ENCODE measurements at regions not wholly inside any gene's neighbourhood (a gene's known extent, or its start where the extent isn't known, plus 50 kb on each side); places are given as distances from the start of the nearest gene placed in this dataset.

- TF ChIP-seq, protein P1, sequence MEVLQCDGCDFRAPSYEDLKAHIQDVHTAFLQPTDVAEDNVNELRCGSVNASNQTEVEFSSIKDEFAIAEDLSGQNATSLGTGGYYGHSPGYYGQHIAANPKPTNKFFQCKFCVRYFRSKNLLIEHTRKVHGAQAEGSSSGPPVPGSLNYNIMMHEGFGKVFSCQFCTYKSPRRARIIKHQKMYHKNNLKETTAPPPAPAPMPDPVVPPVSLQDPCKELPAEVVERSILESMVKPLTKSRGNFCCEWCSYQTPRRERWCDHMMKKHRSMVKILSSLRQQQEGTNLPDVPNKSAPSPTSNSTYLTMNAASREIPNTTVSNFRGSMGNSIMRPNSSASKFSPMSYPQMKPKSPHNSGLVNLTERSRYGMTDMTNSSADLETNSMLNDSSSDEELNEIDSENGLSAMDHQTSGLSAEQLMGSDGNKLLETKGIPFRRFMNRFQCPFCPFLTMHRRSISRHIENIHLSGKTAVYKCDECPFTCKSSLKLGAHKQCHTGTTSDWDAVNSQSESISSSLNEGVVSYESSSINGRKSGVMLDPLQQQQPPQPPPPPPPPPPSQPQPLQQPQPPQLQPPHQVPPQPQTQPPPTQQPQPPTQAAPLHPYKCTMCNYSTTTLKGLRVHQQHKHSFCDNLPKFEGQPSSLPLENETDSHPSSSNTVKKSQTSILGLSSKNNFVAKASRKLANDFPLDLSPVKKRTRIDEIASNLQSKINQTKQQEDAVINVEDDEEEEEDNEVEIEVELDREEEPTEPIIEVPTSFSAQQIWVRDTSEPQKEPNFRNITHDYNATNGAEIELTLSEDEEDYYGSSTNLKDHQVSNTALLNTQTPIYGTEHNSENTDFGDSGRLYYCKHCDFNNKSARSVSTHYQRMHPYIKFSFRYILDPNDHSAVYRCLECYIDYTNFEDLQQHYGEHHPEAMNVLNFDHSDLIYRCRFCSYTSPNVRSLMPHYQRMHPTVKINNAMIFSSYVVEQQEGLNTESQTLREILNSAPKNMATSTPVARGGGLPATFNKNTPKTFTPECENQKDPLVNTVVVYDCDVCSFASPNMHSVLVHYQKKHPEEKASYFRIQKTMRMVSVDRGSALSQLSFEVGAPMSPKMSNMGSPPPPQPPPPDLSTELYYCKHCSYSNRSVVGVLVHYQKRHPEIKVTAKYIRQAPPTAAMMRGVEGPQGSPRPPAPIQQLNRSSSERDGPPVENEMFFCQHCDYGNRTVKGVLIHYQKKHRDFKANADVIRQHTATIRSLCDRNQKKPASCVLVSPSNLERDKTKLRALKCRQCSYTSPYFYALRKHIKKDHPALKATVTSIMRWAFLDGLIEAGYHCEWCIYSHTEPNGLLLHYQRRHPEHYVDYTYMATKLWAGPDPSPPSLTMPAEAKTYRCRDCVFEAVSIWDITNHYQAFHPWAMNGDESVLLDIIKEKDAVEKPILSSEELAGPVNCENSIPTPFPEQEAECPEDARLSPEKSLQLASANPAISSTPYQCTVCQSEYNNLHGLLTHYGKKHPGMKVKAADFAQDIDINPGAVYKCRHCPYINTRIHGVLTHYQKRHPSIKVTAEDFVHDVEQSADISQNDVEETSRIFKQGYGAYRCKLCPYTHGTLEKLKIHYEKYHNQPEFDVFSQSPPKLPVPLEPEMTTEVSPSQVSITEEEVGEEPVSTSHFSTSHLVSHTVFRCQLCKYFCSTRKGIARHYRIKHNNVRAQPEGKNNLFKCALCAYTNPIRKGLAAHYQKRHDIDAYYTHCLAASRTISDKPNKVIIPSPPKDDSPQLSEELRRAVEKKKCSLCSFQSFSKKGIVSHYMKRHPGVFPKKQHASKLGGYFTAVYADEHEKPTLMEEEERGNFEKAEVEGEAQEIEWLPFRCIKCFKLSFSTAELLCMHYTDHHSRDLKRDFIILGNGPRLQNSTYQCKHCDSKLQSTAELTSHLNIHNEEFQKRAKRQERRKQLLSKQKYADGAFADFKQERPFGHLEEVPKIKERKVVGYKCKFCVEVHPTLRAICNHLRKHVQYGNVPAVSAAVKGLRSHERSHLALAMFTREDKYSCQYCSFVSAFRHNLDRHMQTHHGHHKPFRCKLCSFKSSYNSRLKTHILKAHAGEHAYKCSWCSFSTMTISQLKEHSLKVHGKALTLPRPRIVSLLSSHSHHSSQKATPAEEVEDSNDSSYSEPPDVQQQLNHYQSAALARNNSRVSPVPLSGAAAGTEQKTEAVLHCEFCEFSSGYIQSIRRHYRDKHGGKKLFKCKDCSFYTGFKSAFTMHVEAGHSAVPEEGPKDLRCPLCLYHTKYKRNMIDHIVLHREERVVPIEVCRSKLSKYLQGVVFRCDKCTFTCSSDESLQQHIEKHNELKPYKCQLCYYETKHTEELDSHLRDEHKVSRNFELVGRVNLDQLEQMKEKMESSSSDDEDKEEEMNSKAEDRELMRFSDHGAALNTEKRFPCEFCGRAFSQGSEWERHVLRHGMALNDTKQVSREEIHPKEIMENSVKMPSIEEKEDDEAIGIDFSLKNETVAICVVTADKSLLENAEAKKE (CRISPR knock-in tag; IDR thresholded peaks at IDR 0.05), result no peak
- no peak for TF ChIP-seq ZNF331 (CRISPR knock-in tag; IDR thresholded peaks at IDR 0.05; ENCODE audit: low read depth)
- TF ChIP-seq JUNB (IDR thresholded peaks at IDR 0.05; ENCODE audit: unreplicated experiment), result no peak
- no peak for TF ChIP-seq REST (IDR thresholded peaks at IDR 0.05; ENCODE audit: unreplicated experiment)
- TF ChIP-seq POLR2AphosphoS5 (IDR thresholded peaks at IDR 0.05; ENCODE audit: low read depth), result no peak
- no peaks in the 10 kb centered on the region for H3F3A ChIP-seq (replicated peaks; ENCODE audit: low read depth)
- H3K27ac ChIP-seq (ENCODE audit: low read depth), result no peak overlapping the region
- H3K27me3 ChIP-seq (ENCODE audit: insufficient read depth), result peaks cover 3% of the 10 kb centered on the region
- no peak for ATAC-seq
- H2AFZ ChIP-seq, result no peak overlapping the region
- Mint-ChIP-seq H3K27me3 (ENCODE audit: insufficient read depth, low read depth, poor library complexity) (no peaks in the 10 kb centered on the region), H3K36me3 (ENCODE audit: low read depth) (no peaks in the 10 kb centered on the region), H3K9me3 (no peaks in the 10 kb centered on the region), H3K4me1 (peaks cover 19% of the 10 kb centered on the region), H3K4me3 (no peak overlapping the region), H3K27ac (no peak overlapping the region)
- no peaks in the 10 kb centered on the region for H3K79me2 ChIP-seq (replicated peaks; ENCODE audit: insufficient read depth)
- DNase-seq (ENCODE audit: low spot score), result no peak
- H4K20me1 ChIP-seq (replicated peaks; ENCODE audit: insufficient read depth), result no peaks in the 10 kb centered on the region
- no peaks in the 10 kb centered on the region for H3K9me2 ChIP-seq (ENCODE audit: insufficient read depth)
- no peak overlapping the region for H3K4me3 ChIP-seq
- no peak overlapping the region for H3K4me2 ChIP-seq
- H3K36me3 ChIP-seq (ENCODE audit: insufficient read depth), result no peaks in the 10 kb centered on the region
- peaks cover 18% of the 10 kb centered on the region for H3K4me1 ChIP-seq (ENCODE audit: insufficient read depth)
These were observed 396.0 kb downstream of the TBC1D32 start for GRCh38 chr6:120938164-120938875.
